Stimulated activated CD8-positive, alpha-beta memory T cell treated with anti-CD3 and anti-CD28 coated beads, Interleukin-12 subunit alpha, Interleukin-12 subunit beta, amount 100 ng/mL, for 24 hours (primary cell): ENCODE measurements at regions not wholly inside any gene's neighbourhood (a gene's known extent, or its start where the extent isn't known, plus 50 kb on each side); places are given as distances from the start of the nearest gene placed in this dataset.
"Not testable (repeated sequence)": the region's sequence is repeated elsewhere in the genome, so short reads cannot be mapped to it uniquely, and the experiment has no call there.

Source experiments
- DNase-seq: peaks from one replicate; pipeline ENCODE4 v3.0.0-alpha.2; 2020; ENCODE audit errors: extremely low read depth

- DNase-seq, result no peak
These were observed 163.6 kb upstream of the RORB start for GRCh38 chr9:74333384-74334032.

DNA sequence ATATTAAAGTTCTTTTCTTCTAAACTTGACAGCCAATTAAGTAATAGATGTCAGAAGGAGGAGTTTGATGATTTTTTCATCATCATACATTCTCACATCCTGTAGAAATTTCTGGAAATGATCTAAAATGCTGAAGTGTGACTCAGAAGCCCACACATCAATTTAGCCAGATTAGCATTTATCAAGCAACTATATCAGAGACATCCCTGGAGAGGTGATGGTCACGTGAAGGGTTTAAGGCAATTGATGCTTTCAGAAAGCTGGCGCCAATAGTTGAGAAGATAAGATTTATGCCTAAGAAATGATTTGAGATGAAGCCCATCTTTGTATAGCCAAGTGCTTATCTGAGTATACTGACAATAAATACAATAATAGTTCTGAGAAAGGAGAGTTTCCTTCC, 162.9 kb upstream of the RORB start:
- DNase-seq, result no peak

DNA sequence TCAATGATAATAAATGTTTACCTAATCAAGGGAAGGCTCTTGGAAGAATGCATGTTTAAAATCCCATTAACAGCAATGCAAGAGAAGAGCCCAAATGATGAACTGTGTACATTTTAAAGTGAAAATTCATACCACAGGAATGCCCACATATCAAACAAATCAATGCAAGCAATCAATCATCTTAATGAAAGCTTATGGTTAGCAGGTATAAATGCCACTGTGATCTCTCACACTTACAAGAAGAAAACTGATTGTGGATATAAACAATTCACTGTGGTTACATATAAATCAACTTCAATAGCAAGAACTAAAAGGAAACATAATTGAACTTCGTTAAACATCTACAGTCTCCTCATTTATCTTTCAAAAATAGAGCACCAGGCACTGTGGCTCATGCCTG, 161.0 kb upstream of the RORB start:
- DNase-seq, result no peak

DNA sequence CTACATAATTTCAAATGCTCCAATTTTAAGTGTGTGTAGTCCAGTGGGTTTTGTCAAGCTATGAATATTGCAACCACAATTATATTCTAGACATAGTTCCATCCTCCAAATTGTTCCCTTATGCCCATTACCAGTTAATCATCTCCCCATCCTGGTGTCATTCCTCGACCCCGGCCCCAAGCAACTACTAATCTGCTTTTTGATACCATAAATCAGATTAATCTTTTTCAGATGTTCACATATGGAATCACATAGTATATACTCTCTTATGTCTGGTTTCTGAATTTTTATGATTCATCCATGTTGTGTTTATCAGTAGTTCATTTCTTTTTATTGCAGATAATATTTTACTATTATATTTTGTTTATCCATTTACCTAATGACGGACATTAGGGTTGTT, 148.4 kb upstream of the RORB start:
- no peak for DNase-seq

- DNase-seq, result no peak
These were observed 142.0 kb upstream of the RORB start for GRCh38 chr9:74355107-74355506.

DNA sequence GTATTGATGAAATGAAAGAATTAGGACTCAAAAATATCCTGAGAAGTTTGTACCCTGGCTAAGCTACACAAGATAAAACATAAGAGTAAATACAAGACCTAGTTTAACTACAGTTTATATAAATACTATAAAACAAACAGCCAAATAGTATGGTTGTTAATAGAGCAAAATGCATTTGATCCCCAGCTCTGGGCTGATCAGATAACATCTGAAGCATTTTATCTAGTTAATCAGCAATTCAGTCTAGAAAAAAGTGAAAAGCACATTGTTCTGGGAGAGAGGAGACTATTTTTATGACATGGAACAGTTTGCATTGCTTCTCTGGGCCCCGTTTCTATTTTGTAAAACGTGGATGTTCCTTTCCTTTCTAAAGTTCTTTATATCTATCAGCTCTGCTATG, 139.6 kb upstream of the RORB start:
- no peak for DNase-seq

GRCh38 chr9:74358959-74359358, 138.2 kb upstream of the RORB start:
- DNase-seq, result no peak

GRCh38 chr9:74361508-74361907, 135.6 kb upstream of the RORB start:
- no peak for DNase-seq

GRCh38 chr9:74362423-74362822, 134.7 kb upstream of the RORB start:
- DNase-seq, result no peak

- no peak for DNase-seq
These were observed 131.0 kb upstream of the RORB start for GRCh38 chr9:74366111-74366510.

- DNase-seq, result no peak
These were observed 127.3 kb upstream of the RORB start for GRCh38 chr9:74369844-74370243.

GRCh38 chr9:74373348-74373747, 123.8 kb upstream of the RORB start:
- no peak for DNase-seq

- DNase-seq, result no peak
These were observed 117.4 kb upstream of the RORB start for GRCh38 chr9:74379718-74380117.

DNA sequence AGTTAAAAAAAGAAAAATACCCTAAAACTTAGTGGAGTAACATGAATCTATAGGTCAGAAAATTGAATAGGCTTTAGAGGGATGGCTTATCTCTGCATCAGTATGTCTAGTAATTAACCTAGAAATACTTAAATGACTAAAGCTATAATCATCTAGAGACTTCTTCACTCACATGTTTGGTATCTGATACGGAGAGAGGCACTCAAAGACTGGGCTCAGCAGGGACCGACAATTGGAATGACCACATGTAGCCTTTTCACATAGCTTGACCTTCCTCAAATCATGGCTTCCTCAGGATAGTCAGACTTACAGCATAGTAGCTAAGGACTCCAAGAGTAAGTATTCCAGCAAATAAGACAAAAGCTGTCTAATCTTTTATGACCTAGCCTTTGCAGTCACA, 105.3 kb upstream of the RORB start:
- no peak for DNase-seq

DNA sequence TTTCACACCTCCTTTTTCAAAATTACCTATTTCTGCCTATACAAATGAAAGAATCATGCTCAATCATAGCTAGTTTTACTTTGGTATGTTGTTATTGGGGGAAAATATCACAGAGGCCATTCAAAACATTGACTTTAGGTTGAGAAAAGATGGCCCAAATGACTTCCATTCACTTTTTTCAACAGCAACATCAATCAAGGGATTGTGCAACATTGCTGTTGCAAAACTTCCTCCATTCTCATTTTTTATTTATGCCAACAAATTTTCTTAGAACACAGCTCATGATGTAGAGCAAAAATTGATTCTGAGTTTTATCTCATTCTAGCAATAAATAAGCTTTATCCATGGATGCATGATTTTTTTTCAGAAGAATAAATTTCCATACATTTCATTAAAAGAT, 93.6 kb upstream of the RORB start:
- no peak for DNase-seq

DNA sequence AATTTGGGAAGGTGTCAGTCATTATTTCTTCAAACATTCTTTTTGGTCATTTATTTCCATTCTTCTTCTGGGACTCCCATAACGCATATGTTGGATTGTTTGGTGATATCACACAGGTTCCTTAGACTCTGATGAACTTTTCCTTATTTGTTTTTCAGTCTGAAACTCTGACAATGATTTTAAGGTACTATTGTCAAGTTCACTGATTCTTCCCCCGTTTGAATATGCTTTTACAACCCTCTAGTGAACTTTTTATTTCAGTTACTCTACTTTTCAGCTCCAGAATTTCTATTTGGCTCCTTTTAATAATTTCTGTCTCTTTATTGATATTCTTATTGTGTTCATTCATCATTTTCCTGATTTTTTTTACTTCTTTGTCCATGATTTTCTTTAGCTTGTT, 92.5 kb upstream of the RORB start:
- DNase-seq, result no peak

- no peak for DNase-seq
These were observed 90.0 kb upstream of the RORB start for GRCh38 chr9:74407166-74407565.

- no peak for DNase-seq
These were observed 84.7 kb upstream of the RORB start for GRCh38 chr9:74412236-74412979.

- no peak for DNase-seq
These were observed 83.3 kb upstream of the RORB start for GRCh38 chr9:74413876-74414275.

DNA sequence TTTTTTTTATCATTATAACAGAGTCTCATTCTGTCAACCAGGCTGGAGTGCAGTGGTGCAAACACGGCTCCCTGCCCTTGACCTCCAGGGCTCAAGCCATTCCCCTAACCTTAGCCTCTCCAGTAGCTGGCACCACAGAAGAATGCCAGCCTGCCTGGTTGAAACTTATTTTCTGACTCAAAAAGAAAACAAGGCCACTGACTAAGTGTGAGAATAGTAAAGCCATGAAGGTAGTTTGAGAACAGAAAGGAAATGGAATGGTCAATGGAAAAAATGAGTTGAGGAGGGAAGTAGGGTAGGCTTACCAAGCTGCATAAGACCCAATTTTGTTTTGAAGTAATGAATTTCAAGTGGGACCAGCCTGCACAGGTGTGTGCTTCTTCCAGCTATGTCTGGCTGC, 82.8 kb upstream of the RORB start:
- DNase-seq, result no peak

DNA sequence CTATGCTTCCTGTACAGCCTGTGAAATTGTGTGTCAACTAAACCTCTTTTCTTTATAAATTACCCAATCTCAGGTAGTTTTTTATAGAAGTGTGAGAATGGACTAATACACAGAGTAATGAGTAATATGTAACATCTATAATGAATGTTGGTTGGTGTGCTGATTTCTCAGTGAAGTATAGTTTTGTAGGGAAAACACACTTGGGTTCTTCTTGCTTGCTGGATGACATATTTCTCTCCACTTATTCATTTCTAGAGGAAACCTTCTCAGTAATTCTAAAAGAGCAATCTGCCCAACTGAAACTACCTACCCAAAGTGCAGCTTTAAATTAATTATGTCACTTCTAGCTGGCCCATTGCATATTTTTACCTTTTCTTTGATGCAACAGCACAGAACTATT, 81.1 kb upstream of the RORB start:
- DNase-seq, result no peak

DNA sequence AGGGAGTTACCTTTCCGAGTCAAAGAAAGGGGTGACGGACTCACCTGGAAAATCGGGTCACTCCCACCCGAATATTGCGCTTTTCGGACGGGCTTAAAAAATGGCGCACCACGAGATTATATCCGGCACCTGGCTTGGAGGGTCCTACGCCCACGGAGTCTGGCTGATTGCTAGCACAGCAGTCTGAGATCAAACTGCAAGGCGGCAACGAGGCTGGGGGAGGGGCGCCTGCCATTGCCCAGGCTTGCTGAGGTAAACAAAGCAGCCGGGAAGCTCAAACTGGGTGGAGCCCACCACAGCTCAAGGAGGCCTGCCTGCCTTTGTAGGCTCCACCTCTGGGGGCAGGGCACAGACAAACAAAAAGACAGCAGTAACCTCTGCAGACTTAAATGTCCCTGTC, 72.6 kb upstream of the RORB start:
- not testable (repeated sequence) for DNase-seq

DNA sequence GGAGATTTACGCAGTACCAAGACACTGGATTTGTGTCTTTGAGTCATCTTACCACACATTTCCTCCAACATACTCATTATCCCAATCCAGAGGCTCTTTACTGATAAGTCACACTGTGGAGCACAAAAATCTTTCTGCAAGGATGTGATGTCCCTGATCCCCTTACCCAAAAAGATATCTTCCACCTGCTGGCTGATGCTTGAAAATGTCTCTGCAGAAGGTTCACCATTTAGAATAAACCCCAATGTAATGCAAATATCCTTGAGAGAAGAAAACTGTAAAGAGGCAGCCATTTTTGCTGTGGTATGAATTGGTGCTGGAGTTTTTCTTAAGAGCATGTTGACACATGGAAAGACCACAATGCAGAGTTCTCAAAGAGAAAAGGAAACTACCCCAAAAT, 65.7 kb upstream of the RORB start:
- no peak for DNase-seq
